ENCODE measurements at regions not wholly inside any gene's neighbourhood (a gene's known extent, or its start where the extent isn't known, plus 50 kb on each side); places are given as distances from the start of the nearest gene placed in this dataset.

DNA sequence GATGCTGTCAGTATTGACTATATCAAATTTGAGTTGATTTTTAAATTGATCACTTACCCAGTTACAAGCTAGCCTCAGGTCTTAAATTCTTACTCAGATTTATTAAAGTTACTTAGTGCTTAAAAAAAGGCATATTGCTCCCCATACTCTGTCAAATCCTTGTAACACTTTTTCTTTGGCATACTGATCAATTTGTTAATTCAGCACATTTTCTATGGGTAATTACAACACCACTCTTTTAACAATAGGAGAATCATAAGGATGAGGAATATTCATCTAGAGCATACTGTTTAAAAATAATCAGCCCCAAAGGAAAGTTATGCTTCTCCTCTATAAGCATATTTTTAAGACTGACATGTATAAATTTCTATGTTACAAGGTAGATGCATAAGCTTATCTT is 482.5 kb downstream of the PABPC4L start:
- Histone ChIP-seq H3K4me2 (ENCODE audit: insufficient read depth, insufficient read length, low read length) (no peak overlapping the region), H3K79me2 (ENCODE audit: insufficient read depth, low read length) (no peaks in the 10 kb centered on the region), H3K27ac (ENCODE audit: insufficient read length, low read depth, low read length) (no peak overlapping the region), H3K14ac (ENCODE audit: insufficient read depth, low read length) (no peak overlapping the region), H3K56ac (ENCODE audit: insufficient read length, low read depth, low read length) (no peak overlapping the region), H2BK12ac (ENCODE audit: insufficient read length, low read depth, low read length) (no peak overlapping the region), H3K23me2 (ENCODE audit: insufficient read length, low read depth, low read length, poor library complexity, severe bottlenecking) (no peaks in the 10 kb centered on the region), H3K79me1 (ENCODE audit: insufficient read depth, low read depth, low read length, poor library complexity, severe bottlenecking) (no peaks in the 10 kb centered on the region), H2AK5ac (ENCODE audit: insufficient read length, low read length) (no peak overlapping the region), H2BK120ac (ENCODE audit: low read depth, low read length, poor library complexity, severe bottlenecking) (no peak overlapping the region), H3T11ph (ENCODE audit: low read length) (no peak overlapping the region), H4K91ac (ENCODE audit: insufficient read length, low read depth, low read length) (no peak overlapping the region), H3K18ac (ENCODE audit: insufficient read length, low read depth, low read length) (no peak overlapping the region), H4K20me1 (ENCODE audit: control insufficient read depth, insufficient read depth, insufficient read length) (no peaks in the 10 kb centered on the region), H3K9me3 (ENCODE audit: control insufficient read depth, low read depth, low read length) (no peaks in the 10 kb centered on the region), H3K23ac (ENCODE audit: insufficient read length, low read depth, low read length) (no peak overlapping the region), H2BK5ac (ENCODE audit: insufficient read length, low read length) (no peak overlapping the region), H2BK15ac (ENCODE audit: low read depth, low read length) (no peak overlapping the region), H3K4ac (ENCODE audit: low read depth, low read length) (no peak overlapping the region), H3K27me3 (ENCODE audit: insufficient read depth, low read length) (no peaks in the 10 kb centered on the region), H2AFZ (ENCODE audit: low read length) (no peak overlapping the region), H4K5ac (ENCODE audit: insufficient read length, low read depth, low read length) (no peak overlapping the region), H4K8ac (replicated peaks; ENCODE audit: insufficient read length, low read depth, low read length) (no peak overlapping the region), H3K4me1 (ENCODE audit: insufficient read depth, low read length) (no peaks in the 10 kb centered on the region), H3K9ac (ENCODE audit: extremely low read depth, insufficient read length, low read length) (no peak overlapping the region), H2BK20ac (ENCODE audit: low read depth, low read length, poor library complexity, severe bottlenecking) (no peak overlapping the region)
- Mint-ChIP-seq H3K27me3 (ENCODE audit: low read depth) (no peaks in the 10 kb centered on the region), H3K27ac (no peak overlapping the region), H3K4me3 (no peak overlapping the region), H3K4me1 (no peaks in the 10 kb centered on the region), H3K36me3 (ENCODE audit: insufficient read depth in 1 of 3, low read depth in 3 of 3) (no peaks in the 10 kb centered on the region; a peak in 1 of 7 replicates), H3K9me3 (no peaks in the 10 kb centered on the region)
- TF ChIP-seq CTCF (conservative IDR thresholded peaks at IDR 0.05) = no peak
- no peak for DNase-seq

Measured in H9 (cell line).